HFFc6 (cell line): ENCODE measurements at regions not wholly inside any gene's neighbourhood (a gene's known extent, or its start where the extent isn't known, plus 50 kb on each side); places are given as distances from the start of the nearest gene placed in this dataset.

Experiments
- DNase-seq: peaks from one replicate; pipeline ENCODE4 v3.0.0-alpha.2; 2018
- H3K27ac Mint-ChIP-seq: 2 replicates; pipeline ENCODE4 v1.8.0; 2020; ENCODE audit warnings: mild to moderate bottlenecking, mixed read lengths
- H3K27me3 Mint-ChIP-seq: 2 replicates; pipeline ENCODE4 v1.8.0; 2021; ENCODE audit warnings: mild to moderate bottlenecking, moderate library complexity, mixed read lengths; ENCODE audit not compliant: insufficient read depth
- H3K36me3 Mint-ChIP-seq: 2 replicates; pipeline ENCODE4 v1.8.0; 2021; ENCODE audit warnings: low read depth, mixed read lengths
- H3K4me1 Mint-ChIP-seq: 2 replicates; pipeline ENCODE4 v1.8.0; 2020; ENCODE audit warnings: low read depth, mixed read lengths
- H3K4me3 Mint-ChIP-seq: 2 replicates; pipeline ENCODE4 v1.8.0; 2020; ENCODE audit warnings: mild to moderate bottlenecking, moderate library complexity, mixed read lengths
- H3K9me3 Mint-ChIP-seq: 2 replicates; pipeline ENCODE4 v1.8.0; 2020; ENCODE audit warnings: mild to moderate bottlenecking, mixed read lengths
- TF ChIP-seq, protein P1 (sequence below): fragments of 200-600 bp; sonication (generic); IDR thresholded peaks from 2 replicates; pipeline ENCODE4 v1.5.0; 2021; ENCODE audit warnings: antibody characterized with exemption, mild to moderate bottlenecking

DNA sequence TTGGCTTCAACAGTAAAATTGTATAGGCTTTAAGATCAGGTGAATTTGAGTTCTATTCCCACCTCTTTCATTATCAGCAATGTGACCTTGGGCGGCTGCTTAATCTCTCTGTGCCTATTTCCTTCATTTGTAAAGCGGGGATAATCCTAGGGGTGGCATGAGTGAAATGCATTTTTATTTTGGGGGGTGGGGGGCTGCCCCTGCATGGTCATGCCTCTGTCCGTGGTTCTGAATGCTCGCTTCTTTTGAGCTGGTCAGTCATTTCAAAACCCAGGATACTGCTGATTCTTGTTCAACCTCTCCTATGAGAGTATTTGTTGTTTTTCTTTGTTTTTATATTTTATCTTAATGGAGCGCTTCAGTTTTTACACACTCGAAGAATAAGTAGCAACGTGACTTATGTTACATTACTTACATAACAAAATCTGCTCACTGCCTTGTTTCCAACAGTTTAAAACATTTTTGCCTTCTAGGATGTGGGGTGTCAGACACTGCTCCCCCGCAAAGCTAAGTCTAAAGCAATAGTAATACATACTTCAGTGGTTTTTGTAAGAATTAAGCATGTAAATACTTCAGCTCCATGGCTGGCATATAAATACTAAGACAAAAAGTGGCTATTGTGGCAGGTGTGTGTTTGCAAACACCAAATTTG is 152.6 kb upstream of the PELI1 start:
- H3K4me1 Mint-ChIP-seq: no peaks in the 10 kb centered on the region
- H3K4me3 Mint-ChIP-seq: no peak overlapping the region
- H3K27me3 Mint-ChIP-seq: peaks cover 27% of the 10 kb centered on the region
- no peaks in the 10 kb centered on the region for H3K9me3 Mint-ChIP-seq
- H3K27ac Mint-ChIP-seq: no peak overlapping the region
- DNase-seq: no peak
- TF ChIP-seq, protein P1, sequence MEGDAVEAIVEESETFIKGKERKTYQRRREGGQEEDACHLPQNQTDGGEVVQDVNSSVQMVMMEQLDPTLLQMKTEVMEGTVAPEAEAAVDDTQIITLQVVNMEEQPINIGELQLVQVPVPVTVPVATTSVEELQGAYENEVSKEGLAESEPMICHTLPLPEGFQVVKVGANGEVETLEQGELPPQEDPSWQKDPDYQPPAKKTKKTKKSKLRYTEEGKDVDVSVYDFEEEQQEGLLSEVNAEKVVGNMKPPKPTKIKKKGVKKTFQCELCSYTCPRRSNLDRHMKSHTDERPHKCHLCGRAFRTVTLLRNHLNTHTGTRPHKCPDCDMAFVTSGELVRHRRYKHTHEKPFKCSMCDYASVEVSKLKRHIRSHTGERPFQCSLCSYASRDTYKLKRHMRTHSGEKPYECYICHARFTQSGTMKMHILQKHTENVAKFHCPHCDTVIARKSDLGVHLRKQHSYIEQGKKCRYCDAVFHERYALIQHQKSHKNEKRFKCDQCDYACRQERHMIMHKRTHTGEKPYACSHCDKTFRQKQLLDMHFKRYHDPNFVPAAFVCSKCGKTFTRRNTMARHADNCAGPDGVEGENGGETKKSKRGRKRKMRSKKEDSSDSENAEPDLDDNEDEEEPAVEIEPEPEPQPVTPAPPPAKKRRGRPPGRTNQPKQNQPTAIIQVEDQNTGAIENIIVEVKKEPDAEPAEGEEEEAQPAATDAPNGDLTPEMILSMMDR: no peak
- no peaks in the 10 kb centered on the region for H3K36me3 Mint-ChIP-seq

DNA sequence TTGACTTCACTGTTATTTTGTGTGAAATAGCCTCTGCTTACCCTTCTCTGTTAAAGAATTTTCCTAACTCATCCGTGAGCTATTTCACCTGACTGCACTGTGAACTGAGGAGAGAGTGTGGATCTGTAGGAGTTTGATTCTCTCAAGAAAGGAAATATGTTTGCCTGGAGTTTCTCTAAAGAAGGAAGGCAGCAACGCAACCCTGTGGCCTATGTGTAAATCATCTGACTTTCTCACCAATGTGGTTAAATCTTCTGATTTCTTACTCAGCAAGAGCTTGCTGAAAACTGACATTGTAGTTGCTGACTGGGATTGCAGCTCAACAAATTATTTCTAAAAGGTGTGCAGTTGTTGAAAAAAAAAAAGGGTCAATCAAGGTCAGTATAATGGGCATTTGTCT is 153.9 kb upstream of the PELI1 start:
- Mint-ChIP-seq H3K36me3 (no peaks in the 10 kb centered on the region), H3K27me3 (peaks cover 25% of the 10 kb centered on the region), H3K4me3 (no peak overlapping the region), H3K27ac (no peak overlapping the region), H3K4me1 (no peaks in the 10 kb centered on the region), H3K9me3 (no peaks in the 10 kb centered on the region)
- DNase-seq: no peak
- TF ChIP-seq, protein P1: no peak

DNA sequence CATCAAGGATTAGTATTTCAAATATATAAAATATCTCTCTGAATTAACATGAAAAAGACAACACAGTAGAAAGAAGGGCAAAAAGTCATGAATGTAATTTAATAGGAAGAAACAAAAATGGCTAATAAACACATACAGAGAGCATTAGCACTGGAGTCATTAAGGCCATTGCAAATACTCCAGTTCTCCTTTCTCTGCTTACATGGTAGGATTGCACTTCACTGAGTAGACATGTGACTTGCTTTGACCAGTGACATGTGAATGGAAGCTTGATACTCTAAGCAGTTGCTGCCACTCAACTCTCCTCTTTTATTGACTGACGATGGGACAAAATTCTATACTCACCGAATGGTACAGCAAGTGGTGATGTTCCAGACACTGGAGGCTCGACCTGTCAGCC is 153.9 kb upstream of the LGALSL start:
- Mint-ChIP-seq H3K27me3 (peaks cover 25% of the 10 kb centered on the region), H3K27ac (no peak overlapping the region), H3K36me3 (no peaks in the 10 kb centered on the region), H3K9me3 (no peaks in the 10 kb centered on the region), H3K4me3 (no peak overlapping the region), H3K4me1 (no peaks in the 10 kb centered on the region)
- TF ChIP-seq, protein P1: no peak
- no peak for DNase-seq

DNA sequence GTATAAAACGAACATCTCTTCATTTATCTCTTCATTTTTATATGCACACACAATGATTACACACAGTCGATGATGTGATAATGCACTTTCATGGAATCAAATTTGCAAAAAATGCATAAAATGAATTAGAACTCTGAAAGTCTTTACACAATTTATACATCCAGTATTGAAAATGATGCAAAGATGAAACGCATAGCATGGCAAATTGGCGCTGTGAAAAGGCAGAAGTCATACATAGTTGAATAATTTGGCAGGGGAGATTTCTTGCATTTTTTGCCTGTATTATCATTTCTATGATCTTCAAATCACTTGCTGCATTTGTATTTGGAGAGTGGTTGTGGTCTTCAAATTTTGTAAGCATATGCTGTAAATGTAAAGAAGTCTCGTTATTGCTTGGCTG is 150.7 kb upstream of the LGALSL start:
- TF ChIP-seq, protein P1: no peak
- no peak overlapping the region for H3K4me3 Mint-ChIP-seq
- no peaks in the 10 kb centered on the region for H3K4me1 Mint-ChIP-seq
- no peaks in the 10 kb centered on the region; the same call in 1 of the 2 replicates for H3K9me3 Mint-ChIP-seq
- DNase-seq: no peak
- H3K36me3 Mint-ChIP-seq: 0 out of 2 replicates have a peak, but pooled peaks cover 5% of the 10 kb centered on the region
- H3K27me3 Mint-ChIP-seq: peaks cover 11% of the 10 kb centered on the region
- no peak overlapping the region for H3K27ac Mint-ChIP-seq

DNA sequence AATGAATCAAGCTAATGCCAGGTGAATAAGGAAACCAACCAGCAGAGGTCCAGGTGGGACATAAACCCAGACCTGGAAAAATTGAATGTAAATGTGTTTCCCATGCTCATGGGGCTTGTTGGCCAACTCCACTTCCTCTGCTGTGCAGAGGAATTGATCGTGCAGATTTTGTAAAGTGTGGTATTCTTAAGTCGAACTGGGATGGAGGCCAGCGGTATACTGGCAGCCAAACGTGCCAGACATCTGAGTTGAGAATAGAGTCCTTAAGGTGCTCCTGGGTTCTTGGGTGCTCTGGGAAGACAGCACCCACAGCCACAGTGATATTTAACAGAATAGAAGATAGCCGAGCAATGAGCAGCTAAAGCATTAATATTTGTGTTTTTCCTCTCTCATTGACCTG is 146.5 kb upstream of the LGALSL start:
- TF ChIP-seq, protein P1: no peak
- Mint-ChIP-seq H3K27ac (no peak overlapping the region), H3K36me3 (0 out of 2 replicates have a peak, but pooled peaks cover 5% of the 10 kb centered on the region)

More for the DNA sequence above, 146.5 kb upstream of the LGALSL start:
- peaks cover 8% of the 10 kb centered on the region for H3K4me1 Mint-ChIP-seq
- no peaks in the 10 kb centered on the region; the same call in 1 of the 2 replicates for H3K27me3 Mint-ChIP-seq
- DNase-seq: no peak
- no peak overlapping the region for H3K4me3 Mint-ChIP-seq
- no peaks in the 10 kb centered on the region; the same call in 1 of the 2 replicates for H3K9me3 Mint-ChIP-seq
